ENCODE measurements at regions not wholly inside any gene's neighbourhood (a gene's known extent, or its start where the extent isn't known, plus 50 kb on each side); places are given as distances from the start of the nearest gene placed in this dataset.

DNA sequence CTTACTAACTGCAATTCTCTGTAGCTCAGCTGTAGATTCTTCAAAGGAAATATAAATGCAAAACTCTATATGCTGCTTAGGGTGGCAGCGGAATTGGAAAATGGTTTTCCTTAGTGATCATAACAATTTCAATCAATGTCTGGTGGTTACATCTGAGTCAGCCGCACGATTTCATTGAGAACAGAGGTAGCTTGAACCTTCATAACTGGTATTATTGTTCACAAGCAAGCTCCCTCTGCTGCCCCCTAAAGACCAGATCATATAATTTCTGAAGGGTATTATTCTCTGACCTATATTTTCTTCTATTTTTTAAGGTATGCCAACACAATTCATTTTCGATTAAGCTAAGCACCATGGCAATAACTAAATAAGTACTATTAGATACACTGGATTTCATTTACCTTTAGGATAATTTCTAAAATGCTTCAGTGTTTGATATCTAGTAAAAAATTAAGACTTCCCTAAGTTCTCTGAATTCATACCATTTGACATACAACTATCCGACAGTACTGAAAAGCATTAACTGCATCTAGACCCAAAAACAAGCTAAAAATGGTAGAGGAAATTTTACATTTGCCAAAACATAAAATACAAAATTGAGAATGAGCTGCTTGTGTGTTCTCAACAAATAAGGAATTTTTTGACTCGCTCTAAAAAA is 181.1 kb upstream of the SPEF2 start:
- no peak for DNase-seq (ENCODE audit: low read depth in 1 of 2, low spot score in 1 of 2)

- DNase-seq (ENCODE audit: low read depth in 1 of 2, low spot score in 1 of 2), result no peak
These were observed 187.1 kb upstream of the SPEF2 start for GRCh38 chr5:35430381-35431162.

- no peak for DNase-seq (ENCODE audit: low read depth in 1 of 2, low spot score in 1 of 2)
These were observed 189.9 kb upstream of the PRLR start for GRCh38 chr5:35420200-35420599.

DNA sequence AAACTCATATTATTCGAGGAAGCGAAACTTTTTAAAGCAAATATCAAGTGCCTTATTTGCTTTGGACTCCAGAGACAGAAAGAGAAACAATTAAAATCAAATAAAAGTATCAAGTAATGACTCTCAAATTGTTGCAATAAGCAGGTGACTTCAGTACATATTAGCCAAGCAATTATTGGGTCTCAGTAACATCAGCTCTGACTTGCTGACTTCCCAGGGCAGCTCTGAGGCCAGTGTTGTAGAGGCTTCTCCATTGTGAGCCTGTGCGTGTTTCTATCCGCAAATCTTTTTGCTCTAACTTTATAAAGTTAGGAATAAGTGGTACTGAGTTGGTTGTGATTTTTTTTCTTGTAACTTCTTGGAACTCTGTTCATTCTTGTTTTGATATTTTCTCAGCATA is 186.8 kb upstream of the PRLR start:
- DNase-seq (ENCODE audit: low read depth in 1 of 2, low spot score in 1 of 2), result no peak

GRCh38 chr5:35416217-35416988 is 186.1 kb upstream of the PRLR start:
- DNase-seq (ENCODE audit: low read depth in 1 of 2, low spot score in 1 of 2), result no peak

- no peak for DNase-seq (ENCODE audit: low read depth in 1 of 2, low spot score in 1 of 2)
These were observed 185.0 kb upstream of the PRLR start for GRCh38 chr5:35415309-35415708.

GRCh38 chr5:35409361-35409760 is 179.1 kb upstream of the PRLR start:
- DNase-seq (ENCODE audit: low read depth in 1 of 2, low spot score in 1 of 2), result no peak

DNA sequence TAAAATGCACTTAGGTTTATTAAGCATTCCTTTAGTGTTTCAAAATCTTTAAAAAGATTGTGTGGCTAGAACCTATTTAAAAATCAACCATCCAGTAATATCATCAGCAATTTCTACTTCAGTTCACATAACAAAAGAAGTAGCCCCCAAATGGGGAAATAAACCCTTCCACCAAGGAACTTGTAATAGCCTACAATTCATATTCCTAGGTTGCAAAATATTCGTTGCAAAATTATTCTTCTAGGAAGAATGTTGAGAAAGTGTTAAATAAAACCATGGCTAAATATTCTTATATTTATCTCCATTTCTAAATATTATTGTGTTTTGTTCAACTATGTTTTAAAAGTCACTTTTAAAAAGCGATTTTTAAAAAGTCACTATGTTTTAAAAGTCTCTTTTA is 177.9 kb upstream of the PRLR start:
- DNase-seq (ENCODE audit: low read depth in 1 of 2, low spot score in 1 of 2), result no peak

DNA sequence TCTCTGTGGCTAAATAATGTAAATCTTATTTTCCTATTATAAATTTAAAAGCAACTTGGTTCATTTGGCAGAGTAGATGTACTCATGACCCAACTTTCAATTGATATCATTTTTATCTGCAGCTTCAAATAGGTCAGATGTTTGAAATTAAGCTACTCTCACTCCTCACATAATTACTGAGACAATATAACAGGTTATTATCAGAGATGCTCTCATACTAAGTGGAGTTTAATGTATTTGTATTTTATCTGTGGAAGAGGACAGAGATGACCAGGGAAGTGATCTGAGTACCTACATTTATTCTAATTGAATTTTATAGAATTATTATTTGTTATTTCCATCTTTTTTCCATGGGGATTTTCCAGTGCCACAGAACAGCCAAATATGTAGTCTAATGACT is 177.4 kb upstream of the PRLR start:
- DNase-seq (ENCODE audit: low read depth in 1 of 2, low spot score in 1 of 2), result no peak

- no peak for DNase-seq (ENCODE audit: low read depth in 1 of 2, low spot score in 1 of 2)
These were observed 175.7 kb upstream of the PRLR start for GRCh38 chr5:35405938-35406337.

DNA sequence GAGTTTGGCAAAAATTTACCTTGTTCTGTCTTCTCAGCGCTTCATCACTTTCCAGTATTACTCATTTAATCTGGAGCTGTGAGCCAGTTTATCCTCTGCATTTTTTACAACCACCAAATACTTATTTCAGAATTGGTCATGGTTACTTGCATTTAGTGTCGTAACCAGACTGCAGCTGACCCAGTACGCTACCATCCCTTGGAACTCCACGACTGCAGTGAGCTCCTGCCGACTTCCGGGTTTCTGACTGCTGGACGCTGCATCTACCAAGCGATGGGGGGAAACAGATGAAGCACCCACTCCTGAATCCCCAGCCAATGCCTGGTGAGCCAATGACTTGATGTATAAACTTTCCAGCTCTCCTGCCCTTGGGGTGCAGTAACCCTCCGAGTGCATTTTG is 174.4 kb upstream of the PRLR start:
- no peak for DNase-seq (ENCODE audit: low read depth in 1 of 2, low spot score in 1 of 2)

DNA sequence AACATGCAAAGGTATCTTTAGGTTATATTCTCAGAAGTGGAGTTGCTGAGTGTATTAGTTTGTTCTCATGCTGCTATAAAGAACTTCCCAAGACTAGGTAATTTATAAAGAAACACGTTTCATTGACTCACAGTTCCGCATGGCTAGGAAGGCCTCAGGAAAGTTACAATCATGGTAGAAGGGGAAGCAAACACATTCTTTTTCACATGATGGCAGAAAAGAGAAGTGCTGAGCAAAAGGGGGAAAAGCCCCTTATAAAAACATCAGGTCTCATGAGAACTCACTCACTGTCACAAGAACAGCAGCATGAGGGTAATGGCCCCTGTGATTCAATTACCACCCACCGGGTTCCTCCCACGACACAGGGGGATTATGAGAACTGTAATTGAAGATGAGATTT is 163.6 kb upstream of the PRLR start:
- DNase-seq (ENCODE audit: low read depth in 1 of 2, low spot score in 1 of 2), result no peak

- no peak for DNase-seq (ENCODE audit: low read depth in 1 of 2, low spot score in 1 of 2)
These were observed 154.4 kb upstream of the PRLR start for GRCh38 chr5:35384658-35385057.

- no peak for DNase-seq (ENCODE audit: low read depth in 1 of 2, low spot score in 1 of 2)
These were observed 152.8 kb upstream of the PRLR start for GRCh38 chr5:35383041-35383440.

- no peak for DNase-seq (ENCODE audit: low read depth in 1 of 2, low spot score in 1 of 2)
These were observed 147.4 kb upstream of the PRLR start for GRCh38 chr5:35377653-35378052.

DNA sequence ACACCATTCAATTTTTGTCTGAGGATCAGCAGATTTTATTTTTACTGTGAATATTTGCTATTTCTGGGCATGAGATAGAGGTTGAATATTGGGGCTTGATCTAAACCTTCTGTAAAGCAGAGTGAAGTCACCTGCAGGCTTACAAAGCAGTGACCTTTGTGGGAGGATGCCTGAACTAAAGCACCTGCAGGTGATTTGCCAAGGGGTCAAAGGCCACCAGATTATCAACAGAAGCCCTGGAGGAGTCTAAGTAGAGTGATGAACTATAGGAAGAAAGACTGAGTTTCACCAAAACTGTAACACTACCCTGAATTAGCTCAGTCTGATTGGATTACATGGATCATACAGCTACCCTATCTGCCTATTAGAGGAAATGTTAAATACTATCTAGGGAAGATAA is 144.3 kb upstream of the PRLR start:
- no peak for DNase-seq (ENCODE audit: low read depth in 1 of 2, low spot score in 1 of 2)

GRCh38 chr5:35373249-35373648 is 143.0 kb upstream of the PRLR start:
- no peak for DNase-seq (ENCODE audit: low read depth in 1 of 2, low spot score in 1 of 2)

GRCh38 chr5:35372482-35372881 is 142.2 kb upstream of the PRLR start:
- no peak for DNase-seq (ENCODE audit: low read depth in 1 of 2, low spot score in 1 of 2)

- DNase-seq (ENCODE audit: low read depth in 1 of 2, low spot score in 1 of 2), result no peak
These were observed 141.7 kb upstream of the PRLR start for GRCh38 chr5:35371951-35372426.

GRCh38 chr5:35370871-35371270 is 140.6 kb upstream of the PRLR start:
- no peak for DNase-seq (ENCODE audit: low read depth in 1 of 2, low spot score in 1 of 2)

DNA sequence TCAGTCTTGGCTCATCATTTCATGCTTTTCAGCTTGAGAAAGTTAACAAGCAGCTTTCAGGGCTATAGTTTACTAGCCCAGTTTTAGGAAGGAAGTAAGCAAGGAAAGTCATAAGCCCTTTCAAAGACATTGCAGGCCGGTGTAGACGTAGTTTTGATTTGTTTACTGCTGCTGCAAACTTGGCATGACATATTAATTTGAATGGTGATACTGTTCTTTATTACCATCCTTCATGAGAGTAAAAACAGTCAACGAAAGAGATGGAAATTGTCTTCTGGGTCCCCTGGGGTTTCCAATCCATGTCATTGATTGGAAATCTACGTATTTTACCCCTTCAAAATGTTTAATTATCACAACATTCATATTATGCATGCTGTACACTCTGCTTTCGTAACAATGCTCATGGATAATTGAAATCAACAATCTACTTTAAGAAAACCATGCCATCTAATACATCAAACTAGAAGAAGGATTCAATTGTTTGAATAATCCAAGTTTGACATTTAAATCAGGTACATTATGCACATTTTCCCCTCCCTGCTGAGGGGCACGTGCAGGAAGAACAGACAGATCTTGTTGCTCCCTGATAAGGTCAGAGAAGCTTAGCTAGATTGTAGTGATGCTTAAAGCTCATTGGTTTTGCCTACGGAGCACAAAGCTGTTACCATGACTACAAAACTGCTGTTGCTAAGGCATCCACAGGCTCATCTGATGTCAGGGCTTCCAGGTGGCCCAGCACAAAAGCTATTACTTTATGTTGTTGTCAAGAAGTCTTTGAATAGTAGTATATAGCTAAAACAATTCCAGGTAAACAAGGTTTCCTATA is 139.9 kb upstream of the PRLR start:
- DNase-seq (ENCODE audit: low read depth in 1 of 2, low spot score in 1 of 2), result no peak

Data from activated CD4-positive, alpha-beta T cell treated with anti-CD3 and anti-CD28 coated beads, Interleukin-2, amount 50 U/mL, for 24 hours (primary cell).